ENCODE measurements at regions not wholly inside any gene's neighbourhood (a gene's known extent, or its start where the extent isn't known, plus 50 kb on each side); places are given as distances from the start of the nearest gene placed in this dataset.

DNA sequence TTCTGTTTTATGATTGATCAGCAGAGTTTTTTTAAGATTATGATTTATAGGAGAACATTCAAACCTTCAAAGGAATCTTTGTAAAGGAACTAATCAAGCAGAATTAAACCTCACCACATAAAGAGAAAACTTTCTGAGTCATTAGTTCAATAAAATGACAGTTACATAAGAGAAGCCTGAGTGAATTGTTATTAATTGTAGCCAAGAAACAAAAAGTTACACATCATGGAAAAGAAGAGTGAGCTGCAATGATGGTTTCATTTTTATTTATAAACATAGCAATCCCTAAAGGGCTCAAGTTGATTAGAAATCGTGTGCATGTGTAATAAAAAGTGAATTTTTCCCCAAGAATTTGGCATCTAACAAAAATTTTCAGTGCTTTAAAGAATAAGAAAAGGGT, 731.4 kb downstream of the LTN1 start:
- no peak for DNase-seq

DNA sequence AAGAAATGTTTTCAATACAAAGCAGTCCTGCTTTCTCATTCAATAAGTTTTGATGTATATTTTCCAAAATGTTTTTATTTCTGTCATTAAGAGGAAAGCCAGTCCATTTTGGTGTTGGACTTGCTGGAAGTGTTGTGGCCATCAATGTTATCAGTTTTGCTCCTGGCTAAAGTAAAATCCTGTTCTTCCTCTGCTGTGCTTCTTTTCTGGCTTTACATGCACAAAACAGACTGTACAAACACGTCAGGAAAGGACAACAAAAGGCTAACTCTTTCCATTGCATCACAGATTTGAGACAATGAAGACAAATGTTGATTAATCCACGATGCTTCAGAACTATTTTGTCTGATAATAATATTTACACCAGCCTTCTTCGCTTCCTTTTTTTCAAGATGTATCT, 735.4 kb downstream of the LTN1 start:
- DNase-seq = no peak

DNA sequence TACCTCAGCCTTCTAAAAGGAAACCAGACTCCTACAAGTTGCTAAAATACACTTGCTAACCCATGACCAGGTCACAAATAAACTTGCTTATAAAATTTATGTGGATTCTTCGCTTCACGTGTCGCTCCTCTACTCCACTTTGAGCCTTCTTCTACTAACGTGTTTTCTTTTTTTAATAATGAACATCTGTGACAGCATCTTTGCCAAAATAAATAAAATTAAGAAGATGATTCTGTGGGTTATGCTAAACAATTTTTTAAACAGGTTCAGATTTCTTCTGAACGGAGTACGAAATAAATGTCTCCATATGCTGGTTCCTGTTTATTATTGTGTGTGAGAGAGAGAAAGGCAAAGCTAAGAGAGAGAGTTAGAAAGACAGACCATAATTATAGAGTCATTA, 735.8 kb downstream of the LTN1 start:
- DNase-seq = no peak

DNA sequence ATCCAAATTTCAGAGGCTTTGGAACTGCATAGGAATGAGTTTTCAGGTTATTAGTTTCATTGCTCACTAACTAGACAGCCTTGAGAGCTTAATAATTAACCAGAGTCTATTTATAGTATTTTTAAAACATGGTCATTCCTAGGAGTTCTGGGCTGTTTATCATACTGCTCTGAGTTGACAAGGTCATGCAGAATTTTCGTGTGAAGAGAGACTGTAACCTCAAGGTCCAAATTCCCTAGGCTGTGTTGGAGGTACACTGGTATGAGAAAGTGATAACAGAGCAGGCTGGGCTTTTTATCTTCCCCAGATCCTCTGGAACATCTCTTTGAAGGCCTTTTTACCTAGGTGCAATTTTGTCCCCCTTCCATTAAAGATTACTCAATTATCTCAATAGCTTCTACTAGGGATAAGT, 736.3 kb downstream of the LTN1 start:
- DNase-seq = no peak

DNA sequence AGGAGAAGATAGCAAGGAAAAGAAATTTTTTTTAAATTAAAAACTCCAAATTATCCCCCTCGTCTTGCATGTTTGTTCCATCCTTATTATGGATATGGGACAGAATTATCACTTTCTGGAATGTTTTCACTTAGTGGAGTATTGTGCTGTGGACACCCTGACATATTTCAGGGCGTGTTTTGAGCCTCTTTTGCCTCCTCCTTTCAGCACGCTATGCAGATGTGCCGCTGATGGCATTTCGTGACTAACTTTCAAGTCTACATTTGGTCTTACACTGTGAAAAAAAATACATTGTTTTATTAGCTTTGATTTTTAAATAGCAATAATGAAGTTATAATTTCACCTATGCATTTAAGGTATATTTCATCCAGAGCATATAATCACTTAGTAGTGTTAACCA, 738.7 kb downstream of the LTN1 start:
- no peak for DNase-seq

DNA sequence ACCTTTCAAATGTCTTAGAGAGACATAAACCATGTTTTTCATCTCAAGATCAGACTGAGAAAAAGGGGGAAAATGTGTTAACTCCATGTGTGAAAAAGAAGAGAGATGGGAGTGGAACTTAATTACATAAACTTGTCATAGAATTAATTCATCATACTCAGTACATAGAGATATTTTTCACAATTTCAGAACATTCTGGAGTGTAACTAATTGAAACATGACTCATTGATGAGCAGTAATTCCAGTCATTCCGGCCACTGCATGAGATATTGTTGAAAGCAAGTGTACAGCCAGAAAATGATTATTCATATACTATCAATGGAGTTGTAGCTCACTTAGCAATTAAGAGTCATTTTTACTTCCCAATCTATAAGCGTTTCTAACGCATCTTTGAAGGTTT, 739.3 kb downstream of the LTN1 start:
- no peak for DNase-seq

DNA sequence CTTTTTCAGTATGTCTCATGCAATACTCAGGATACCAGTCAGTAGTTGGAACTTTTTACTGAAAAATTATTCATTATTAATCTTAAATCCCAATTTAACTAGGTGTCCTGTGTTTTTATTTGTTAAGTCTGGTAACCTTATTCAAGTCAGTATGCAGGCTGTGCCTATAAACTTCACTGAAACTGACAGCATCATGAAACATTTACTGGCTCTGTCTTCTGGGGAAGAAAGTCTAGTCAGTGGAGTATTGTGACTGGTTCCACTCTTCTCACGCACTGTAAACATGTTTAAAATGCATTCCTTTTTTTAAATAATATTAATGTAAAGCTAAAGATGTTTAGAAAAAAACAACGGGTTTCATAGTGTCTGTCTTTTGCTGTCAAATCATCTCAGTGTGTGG, 739.7 kb downstream of the LTN1 start:
- no peak for DNase-seq

DNA sequence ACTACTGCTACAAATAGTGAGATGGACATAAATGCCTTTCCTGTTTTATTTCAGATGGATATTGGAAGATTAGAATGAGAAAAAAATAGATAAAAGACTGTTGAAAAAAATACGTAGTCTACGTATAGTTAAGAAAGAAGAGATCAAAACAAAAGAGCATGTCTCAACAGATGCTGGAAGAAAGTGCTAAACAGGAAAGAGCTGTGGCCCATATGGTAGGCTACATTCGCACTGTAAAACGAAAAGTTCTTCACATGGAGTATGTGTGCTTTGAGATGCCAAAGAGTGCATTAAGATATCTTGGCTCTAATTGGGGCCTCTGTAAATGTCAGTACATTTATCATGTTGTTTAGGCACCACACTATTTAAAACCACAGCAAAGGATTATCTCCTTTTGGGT, 741.7 kb downstream of the LTN1 start:
- no peak for DNase-seq

DNA sequence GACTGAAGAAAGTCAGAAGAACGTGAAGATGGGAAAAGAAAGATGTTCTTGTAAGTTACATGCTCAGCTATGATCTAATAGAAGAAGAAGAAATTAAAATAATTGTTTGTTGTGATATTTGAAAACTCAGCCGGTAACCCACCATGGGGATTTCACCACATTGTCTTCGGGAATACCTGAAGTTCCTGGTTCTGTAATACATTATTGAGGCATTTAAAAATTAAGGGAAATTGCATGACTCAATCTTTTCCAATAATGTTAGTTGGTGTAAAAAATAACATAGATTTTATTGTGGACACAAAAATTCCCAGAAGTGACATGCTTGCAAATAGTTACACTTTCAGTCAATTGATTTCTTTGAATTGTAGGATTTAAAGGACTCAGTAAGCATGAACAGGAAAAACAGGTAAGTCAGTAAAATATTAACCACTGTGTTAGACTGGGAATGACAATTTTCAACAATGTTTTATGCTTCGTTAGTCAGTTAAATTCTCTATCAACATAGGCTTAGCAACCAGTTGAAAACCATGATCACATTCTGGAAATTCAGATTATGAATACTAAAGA, 745.1 kb downstream of the LTN1 start:
- no peak for DNase-seq

DNA sequence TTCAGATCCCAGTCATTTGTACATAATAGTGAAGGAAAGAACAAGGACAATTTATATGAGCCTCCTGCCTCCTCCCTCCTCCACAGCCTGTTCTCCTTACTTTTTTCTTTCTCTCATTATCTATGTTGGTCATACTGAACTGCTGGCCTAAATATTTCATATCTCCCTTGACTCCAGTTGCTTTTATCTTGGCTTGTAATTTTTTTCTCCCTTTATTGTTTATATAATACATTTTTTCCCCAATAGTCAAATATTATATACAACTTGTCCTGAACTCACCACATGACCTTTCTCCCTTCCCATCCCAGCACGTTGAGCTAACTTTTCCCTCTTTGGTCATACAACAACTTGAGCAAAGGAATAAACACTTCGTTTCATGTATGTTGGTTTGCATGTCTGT, 752.1 kb downstream of the LTN1 start:
- DNase-seq = no peak

DNA sequence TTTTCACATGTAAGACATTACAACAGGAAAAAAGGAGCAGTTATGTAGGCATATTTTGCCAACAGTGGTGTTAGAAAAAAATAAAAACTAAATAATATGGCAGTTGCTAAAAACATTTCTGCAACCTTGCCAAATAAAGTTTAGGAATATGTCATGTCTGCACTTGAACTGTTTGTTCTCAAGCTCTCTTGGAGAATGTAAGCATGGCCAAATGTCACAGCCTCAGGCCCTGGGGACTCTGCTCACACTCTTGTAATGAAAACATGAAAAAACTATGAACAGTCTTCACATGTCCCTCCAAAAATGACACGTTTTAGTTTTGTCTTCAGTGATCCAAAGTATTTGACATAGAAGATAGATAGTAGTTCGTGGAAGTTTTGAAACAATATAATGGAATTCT, 753.3 kb downstream of the LTN1 start:
- no peak for DNase-seq

DNA sequence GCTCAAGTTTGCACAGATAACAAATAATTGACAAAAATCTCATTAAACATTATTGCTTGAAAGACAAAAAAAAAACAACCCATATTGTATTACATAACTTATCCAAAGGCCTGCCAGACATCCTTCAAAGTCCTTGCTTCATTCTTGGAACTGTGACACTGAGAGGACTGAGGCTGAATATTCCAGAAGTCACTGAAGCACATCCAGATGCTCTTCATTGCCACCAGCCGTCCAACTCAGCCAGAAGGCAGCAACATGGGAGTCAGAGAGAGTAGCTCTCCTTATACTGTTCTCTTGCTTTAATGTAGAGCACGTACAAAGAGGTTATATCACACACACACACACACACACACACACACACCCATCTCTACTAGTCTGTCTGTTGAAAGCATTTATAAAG, 755.0 kb downstream of the LTN1 start:
- DNase-seq = no peak

DNA sequence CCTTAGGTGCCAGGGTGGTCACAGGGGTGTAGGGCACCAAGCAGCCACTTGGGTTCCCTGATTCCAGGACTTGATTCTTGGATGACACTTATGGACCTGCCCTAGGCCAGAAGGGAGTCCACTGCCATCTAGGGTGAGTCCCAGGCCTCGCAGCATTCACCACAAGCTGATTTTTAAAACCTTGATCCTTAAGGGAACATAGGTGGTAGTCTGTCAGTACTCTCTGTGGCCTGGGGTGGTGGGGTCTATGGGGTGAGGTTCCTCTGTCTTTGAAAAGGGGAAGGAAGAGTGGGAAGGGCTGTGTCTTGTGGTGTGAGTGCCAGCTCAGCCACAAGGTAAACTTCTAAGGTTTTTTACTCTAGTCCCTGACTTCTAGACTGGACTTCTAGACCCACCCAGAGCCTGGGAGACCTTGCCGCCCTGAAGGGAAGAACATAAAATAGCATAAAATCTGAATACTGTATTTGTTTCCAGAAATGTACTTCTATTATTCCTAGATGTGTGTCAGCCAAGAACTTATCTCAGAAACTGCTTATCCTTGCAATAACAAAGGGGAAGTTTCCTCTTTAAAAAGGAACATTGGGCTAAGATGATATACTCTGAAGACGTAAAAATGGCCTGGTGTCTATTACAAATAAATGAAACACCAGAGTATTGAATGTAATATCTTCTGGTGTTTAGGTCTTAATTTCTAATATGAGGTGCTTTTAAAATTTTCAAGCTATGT, 757.3 kb downstream of the LTN1 start:
- peak; percentile 88 to 93 for DNase-seq

DNA sequence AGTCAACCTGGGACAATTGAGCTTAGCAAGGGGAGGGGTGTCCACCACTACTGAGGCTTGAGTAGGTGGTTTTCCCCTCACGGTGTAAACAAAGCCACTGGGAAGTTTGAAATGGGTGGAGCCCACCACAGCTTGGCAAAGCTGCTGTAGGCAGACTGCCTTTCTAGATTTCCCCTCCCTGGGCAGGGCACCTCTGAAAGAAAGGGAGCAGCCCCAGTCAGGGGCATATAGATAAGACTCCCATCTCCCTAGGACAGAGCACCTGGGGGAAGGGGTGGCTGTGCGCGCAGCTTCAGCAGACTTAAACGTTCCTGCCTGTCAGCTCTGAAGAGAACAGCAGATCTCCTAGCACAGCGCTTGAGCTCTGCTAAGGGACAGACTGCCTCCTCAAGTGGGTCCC, 758.4 kb downstream of the LTN1 start:
- no peak for DNase-seq

DNA sequence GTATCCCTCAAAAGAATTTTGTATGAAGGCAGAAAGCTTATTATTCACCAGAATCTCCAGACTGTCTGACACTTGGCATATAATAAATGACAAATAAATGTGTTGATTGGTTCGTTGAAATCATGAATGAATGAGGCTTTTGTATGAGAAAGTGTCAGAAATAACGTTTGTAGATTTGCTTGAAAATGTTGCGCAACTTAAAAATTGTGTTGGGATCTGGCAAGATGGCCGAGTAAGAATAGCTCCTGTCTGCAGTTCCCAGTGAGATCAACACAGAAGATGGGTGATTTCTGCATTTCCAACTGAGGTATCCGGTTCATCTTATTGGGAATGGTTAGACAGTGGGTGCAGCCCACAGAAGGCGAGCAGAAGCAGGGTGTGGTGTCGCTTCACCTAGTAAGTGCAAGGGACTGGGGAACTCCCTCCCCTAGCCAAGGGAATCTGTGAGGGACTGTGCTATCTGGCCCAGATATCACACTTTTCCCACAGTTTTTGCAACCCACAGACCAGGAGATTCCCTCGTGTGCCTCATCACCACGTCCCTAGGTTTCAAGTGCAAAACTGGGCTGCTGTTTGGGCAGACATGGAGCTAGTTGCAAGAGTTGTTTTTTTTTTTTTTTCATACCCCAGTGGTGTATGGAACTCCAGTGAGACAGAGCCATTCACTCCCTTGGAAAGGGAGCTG, 759.0 kb downstream of the LTN1 start:
- DNase-seq = no peak

DNA sequence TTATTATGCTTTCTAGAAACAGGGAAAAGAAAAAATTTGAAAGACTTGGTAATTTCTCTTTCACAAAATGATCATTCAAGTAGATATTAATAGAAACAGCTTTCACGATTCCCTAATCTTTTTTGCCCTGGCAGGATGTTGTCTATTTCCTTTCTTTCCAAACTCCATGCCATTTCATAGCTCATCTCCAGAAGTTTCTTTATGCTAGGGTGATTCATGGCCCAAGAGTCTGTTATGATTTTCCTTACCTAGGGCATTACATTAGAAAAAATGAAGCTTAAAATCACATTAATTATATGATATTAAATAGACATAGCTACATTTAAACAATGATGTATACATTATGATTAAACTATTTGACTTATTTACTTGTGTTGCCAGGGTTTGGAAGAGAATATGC, 762.1 kb downstream of the LTN1 start:
- no peak for DNase-seq

DNA sequence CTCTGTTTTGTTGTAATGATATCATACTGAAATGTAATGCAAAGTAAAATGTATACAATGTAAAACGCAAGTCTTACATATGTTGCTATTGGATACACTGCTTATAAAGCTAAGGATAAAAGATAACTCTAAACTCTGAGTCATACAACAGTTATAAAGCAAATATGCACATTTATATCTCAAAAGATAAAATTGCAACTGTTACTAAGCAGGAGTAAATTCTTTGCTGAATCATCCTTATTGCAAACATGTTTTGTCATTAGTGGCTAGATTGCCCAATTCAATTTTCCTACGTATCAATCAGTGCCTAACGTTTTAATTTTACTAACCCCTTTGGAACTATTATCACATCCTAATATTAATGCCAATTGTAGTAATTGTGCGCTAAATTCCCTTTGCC, 762.9 kb downstream of the LTN1 start:
- DNase-seq = no peak

DNA sequence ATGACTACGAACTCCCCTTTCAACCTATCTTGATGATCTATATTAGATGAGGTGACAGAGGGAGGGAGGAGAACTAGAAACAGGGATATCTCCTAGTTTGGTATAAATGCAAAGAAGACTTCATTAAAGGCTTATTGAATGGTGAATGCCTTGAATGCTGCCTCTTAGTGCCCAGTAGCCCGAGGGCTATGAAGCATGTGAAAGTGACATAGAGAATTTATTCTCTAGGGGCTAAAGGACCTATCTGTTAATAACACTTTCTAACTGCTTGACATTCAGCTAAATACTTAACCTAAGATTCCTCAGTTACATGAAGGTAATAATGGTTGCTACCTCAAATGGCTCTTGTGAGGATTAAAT, 764.1 kb downstream of the LTN1 start:
- DNase-seq = no peak

DNA sequence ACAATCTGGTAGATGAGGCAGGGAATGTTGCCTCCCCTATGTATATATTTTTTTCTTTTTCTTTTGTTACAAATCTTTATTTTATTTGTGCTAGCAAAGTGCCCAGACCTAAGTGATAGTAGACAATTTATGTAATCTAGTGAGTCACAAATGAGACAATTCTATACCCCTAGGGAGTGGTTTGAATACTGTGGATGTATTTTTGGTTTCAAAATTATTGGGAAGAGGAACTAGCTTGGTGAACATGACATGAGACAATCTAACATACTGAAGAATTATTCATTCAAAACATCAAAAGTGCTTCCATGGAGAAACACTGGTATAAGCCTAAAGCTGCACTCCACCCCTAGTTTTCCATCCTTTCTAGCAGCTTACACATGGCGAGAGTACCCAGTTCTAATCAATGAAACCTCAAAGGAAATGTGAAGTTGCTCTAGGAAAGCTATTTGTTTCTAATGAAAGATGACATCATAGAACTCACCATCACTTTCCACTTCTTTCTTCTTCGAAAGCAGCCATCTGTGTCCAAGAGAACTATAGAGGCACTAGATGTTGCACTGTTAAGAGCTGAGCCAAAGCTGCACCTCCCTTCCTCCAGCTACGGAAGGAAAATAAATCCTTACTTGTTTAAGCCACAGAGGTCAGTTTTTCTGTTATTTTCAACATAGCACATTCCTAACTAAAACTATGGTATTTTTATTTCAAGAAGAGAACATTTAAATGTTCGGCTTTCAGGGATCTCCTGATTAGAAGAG, 764.6 kb downstream of the LTN1 start:
- no peak for DNase-seq

DNA sequence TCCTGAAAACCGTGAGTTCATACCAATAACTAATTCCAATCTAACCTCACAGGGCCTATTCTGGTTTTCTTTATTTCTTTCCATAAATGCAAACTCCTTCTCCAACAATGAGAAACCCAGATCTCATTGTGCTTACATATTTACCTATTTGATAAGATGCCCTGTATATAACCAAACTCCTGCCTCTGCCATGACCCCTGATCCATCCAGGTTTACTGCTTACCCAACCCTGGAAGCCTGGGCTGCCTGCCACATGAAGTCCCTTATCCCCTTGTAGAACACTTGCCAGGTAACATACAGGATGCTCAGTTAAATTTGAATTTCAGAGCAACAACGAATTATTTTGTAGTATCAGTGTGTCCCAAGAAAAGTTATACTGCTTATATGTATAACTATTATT, 766.1 kb downstream of the LTN1 start:
- DNase-seq = no peak

DNA sequence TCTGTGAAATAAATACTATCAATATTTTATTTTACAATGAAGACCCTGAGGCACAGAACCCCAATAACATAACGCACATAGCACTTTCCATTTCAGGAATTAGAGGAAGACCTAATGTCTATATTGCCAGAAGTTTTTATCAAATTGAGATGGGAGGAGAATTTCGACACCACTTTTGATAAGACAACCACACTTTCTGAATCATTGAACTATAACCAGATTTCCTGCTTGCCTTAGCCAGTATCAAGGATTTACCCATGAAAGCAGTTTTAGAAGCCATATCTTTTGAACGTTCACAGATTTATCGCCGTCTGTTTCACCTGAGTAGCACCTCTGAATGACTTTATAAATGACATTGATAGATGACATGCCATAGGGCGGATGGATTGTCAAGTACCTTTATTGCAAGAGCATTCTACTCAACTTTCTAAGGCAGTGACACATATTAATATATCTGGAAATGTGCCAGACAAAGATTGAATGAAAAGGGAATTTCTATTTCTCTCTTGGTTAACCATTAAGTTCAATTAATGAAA, 768.4 kb downstream of the LTN1 start:
- no peak for DNase-seq

DNA sequence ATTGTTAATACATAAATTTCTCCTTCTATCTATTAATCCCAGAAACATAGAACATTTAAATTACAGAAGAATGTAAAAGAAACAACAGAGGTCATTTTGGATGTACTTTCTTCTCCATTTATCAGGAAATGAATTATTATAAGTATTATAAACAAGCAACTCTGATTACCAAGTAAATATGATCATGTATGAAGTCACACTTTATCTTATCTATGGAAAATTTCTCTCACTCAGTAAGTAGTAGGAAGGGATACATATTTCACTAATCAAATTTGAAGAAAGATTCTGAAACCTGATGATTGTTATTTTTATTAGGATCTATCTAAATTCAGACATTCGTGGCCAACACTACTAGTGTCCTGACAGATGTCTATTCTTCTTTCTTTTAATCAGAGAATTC, 770.7 kb downstream of the LTN1 start:
- no peak for DNase-seq

DNA sequence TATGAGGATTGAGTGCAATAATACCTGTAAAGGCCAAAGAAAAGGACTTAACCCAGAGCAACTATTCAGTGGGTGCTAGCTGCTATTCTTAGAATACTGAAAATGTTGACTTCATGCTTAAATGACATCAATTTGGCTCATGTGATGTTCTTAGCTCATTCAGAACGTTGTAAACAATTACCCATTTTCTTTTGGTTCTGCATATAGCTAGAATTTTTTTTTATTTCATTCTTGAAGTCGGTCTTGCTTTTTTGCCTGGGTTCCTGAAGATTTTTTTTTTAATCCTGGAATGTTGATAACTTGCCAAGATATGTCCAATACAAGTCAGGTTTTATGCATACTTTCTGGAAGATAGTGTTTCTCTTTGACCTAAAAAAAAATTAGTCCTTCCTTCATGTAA, 772.0 kb downstream of the LTN1 start:
- DNase-seq = no peak
